SKM-1 treated with dmso at 0.1 percent for 144 hours (cell line): ENCODE measurements at regions not wholly inside any gene's neighbourhood (a gene's known extent, or its start where the extent isn't known, plus 50 kb on each side); places are given as distances from the start of the nearest gene placed in this dataset.
"Not testable (repeated sequence)": the region's sequence is repeated elsewhere in the genome, so short reads cannot be mapped to it uniquely, and the experiment has no call there.

ENCODE experiments used
- DNase-seq: peaks from one replicate; lab custom pipeline; 2025; ENCODE audit not compliant: unreplicated experiment; lab: John Stamatoyannopoulos, UW

GRCh38 chr18:5721924-5722323 is 173.4 kb downstream of the TMEM200C start:
- DNase-seq, result no peak

GRCh38 chr18:5720132-5720531 is 175.2 kb downstream of the TMEM200C start:
- DNase-seq, result no peak

- DNase-seq, result no peak
Observed at GRCh38 chr18:5717256-5717655, 173.5 kb upstream of the EPB41L3 start.

GRCh38 chr18:5710676-5711075 is 166.9 kb upstream of the EPB41L3 start:
- DNase-seq, result no peak

- DNase-seq, result no peak
Observed at GRCh38 chr18:5710235-5710634, 166.4 kb upstream of the EPB41L3 start.

GRCh38 chr18:5709476-5710095 is 165.8 kb upstream of the EPB41L3 start:
- DNase-seq, result no peak

- DNase-seq, result no peak
Observed at GRCh38 chr18:5707586-5707985, 163.8 kb upstream of the EPB41L3 start.

- DNase-seq, result no peak
Observed at GRCh38 chr18:5705393-5705792, 161.6 kb upstream of the EPB41L3 start.

GRCh38 chr18:5704847-5705246 is 161.1 kb upstream of the EPB41L3 start:
- no peak for DNase-seq

GRCh38 chr18:5702016-5702415 is 158.2 kb upstream of the EPB41L3 start:
- not testable (repeated sequence) for DNase-seq

GRCh38 chr18:5693699-5694294 is 150.0 kb upstream of the EPB41L3 start:
- DNase-seq, result no peak

- no peak for DNase-seq
Observed at GRCh38 chr18:5678779-5679406, 135.1 kb upstream of the EPB41L3 start.

- no peak for DNase-seq
Observed at GRCh38 chr18:5678278-5678677, 134.5 kb upstream of the EPB41L3 start.

GRCh38 chr18:5673616-5674015 is 129.8 kb upstream of the EPB41L3 start:
- DNase-seq, result no peak

GRCh38 chr18:5669585-5669984 is 125.8 kb upstream of the EPB41L3 start:
- no peak for DNase-seq

GRCh38 chr18:5668087-5668715 is 124.4 kb upstream of the EPB41L3 start:
- DNase-seq, result no peak

- DNase-seq, result no peak
Observed at GRCh38 chr18:5667356-5667755, 123.6 kb upstream of the EPB41L3 start.

- DNase-seq, result no peak
Observed at GRCh38 chr18:5662586-5663090, 118.8 kb upstream of the EPB41L3 start.

GRCh38 chr18:5661179-5661578 is 117.4 kb upstream of the EPB41L3 start:
- no peak for DNase-seq

GRCh38 chr18:5653802-5654201 is 110.0 kb upstream of the EPB41L3 start:
- DNase-seq, result no peak

- no peak for DNase-seq
Observed at GRCh38 chr18:5651736-5652135, 107.9 kb upstream of the EPB41L3 start.

GRCh38 chr18:5649439-5649838 is 105.6 kb upstream of the EPB41L3 start:
- no peak for DNase-seq
